ENCODE measurements at regions not wholly inside any gene's neighbourhood (a gene's known extent, or its start where the extent isn't known, plus 50 kb on each side); places are given as distances from the start of the nearest gene placed in this dataset.
A peak's percentile ranks its signal among the peaks of the same experiment; 100 is the strongest.
"Not testable (repeated sequence)": the region's sequence is repeated elsewhere in the genome, so short reads cannot be mapped to it uniquely, and the experiment has no call there.

GRCh38 chr10:87300163-87300562 lies 57.4 kb upstream of the NUTM2D start:
- DNase-seq (ENCODE audit: low spot score); H3K27me3 Mint-ChIP-seq (ENCODE audit: low read depth); H3K27ac Mint-ChIP-seq; H3K4me1 Mint-ChIP-seq (ENCODE audit: low read depth); H3K4me3 Mint-ChIP-seq; H3K9me3 Mint-ChIP-seq; H3K36me3 Mint-ChIP-seq (ENCODE audit: low read depth): not testable (repeated sequence)

- peak; percentile 37 for DNase-seq (ENCODE audit: low spot score)
- H3K27ac Mint-ChIP-seq; H3K36me3 Mint-ChIP-seq (ENCODE audit: low read depth); H3K27me3 Mint-ChIP-seq (ENCODE audit: low read depth); H3K4me3 Mint-ChIP-seq; H3K4me1 Mint-ChIP-seq (ENCODE audit: low read depth); H3K9me3 Mint-ChIP-seq: not testable (repeated sequence)
Observed at GRCh38 chr10:87301466-87302115, 56.0 kb upstream of the NUTM2D start.

- not testable (repeated sequence) for H3K9me3 Mint-ChIP-seq; H3K4me1 Mint-ChIP-seq (ENCODE audit: low read depth); H3K4me3 Mint-ChIP-seq; H3K36me3 Mint-ChIP-seq (ENCODE audit: low read depth); DNase-seq (ENCODE audit: low spot score); H3K27me3 Mint-ChIP-seq (ENCODE audit: low read depth); H3K27ac Mint-ChIP-seq
Observed at GRCh38 chr10:87302132-87302531, 55.4 kb upstream of the NUTM2D start.

GRCh38 chr10:87303707-87304106 lies 53.8 kb upstream of the NUTM2D start:
- H3K36me3 Mint-ChIP-seq (ENCODE audit: low read depth); H3K4me1 Mint-ChIP-seq (ENCODE audit: low read depth); H3K27ac Mint-ChIP-seq; H3K4me3 Mint-ChIP-seq; H3K9me3 Mint-ChIP-seq; DNase-seq (ENCODE audit: low spot score); H3K27me3 Mint-ChIP-seq (ENCODE audit: low read depth): not testable (repeated sequence)

GRCh38 chr10:87306681-87307080 lies 50.9 kb upstream of the NUTM2D start:
- not testable (repeated sequence) for H3K36me3 Mint-ChIP-seq (ENCODE audit: low read depth); DNase-seq (ENCODE audit: low spot score); H3K27ac Mint-ChIP-seq; H3K4me3 Mint-ChIP-seq; H3K9me3 Mint-ChIP-seq; H3K4me1 Mint-ChIP-seq (ENCODE audit: low read depth); H3K27me3 Mint-ChIP-seq (ENCODE audit: low read depth)

All from T-helper 2 cell treated with Interferon-gamma antibody and Interleukin-4, amounts not matched to agents 5 μg/mL and 100 μg/mL, for 36 hours (primary cell).